AG10803 (cell line): ENCODE measurements at regions not wholly inside any gene's neighbourhood (a gene's known extent, or its start where the extent isn't known, plus 50 kb on each side); places are given as distances from the start of the nearest gene placed in this dataset.
"Not testable (repeated sequence)": the region's sequence is repeated elsewhere in the genome, so short reads cannot be mapped to it uniquely, and the experiment has no call there.

Experiments
- DNase-seq: peaks from one replicate; pipeline ENCODE4 v3.0.0; 2010; ENCODE audit warnings: low read depth
- H3K4me3 ChIP-seq: 2 replicates; pipeline ENCODE4 v1.5.1; 2011; ENCODE audit warnings: mild to moderate bottlenecking, low read length, control low read depth
- TF ChIP-seq, protein P1 (sequence below): conservative IDR thresholded peaks from 2 replicates; pipeline ENCODE4 v1.5.1; 2011; ENCODE audit warnings: mild to moderate bottlenecking, low read length, control low read depth, inconsistent platforms

DNA sequence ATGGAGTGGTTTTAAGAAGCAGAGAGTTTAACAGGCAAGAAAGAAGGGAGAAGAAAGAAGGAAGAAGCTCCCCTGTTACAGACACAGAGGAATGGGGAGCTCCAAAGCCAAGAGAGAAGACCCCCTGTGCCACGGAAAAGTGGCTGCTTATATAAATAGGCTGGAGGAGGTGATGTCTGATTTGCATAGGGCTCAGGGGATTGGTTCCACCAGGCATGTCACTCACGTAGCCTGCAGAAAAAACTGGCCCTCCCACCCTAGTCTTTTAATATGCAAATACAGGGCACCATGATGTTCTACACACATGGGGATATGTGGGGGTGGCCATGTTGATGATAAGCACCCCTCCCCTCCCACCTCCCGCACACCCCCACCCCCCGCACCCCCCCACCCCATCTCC, 99.6 kb downstream of the ETS2 start:
- no peak for DNase-seq
- H3K4me3 ChIP-seq = no peak overlapping the region
- TF ChIP-seq, protein P1, sequence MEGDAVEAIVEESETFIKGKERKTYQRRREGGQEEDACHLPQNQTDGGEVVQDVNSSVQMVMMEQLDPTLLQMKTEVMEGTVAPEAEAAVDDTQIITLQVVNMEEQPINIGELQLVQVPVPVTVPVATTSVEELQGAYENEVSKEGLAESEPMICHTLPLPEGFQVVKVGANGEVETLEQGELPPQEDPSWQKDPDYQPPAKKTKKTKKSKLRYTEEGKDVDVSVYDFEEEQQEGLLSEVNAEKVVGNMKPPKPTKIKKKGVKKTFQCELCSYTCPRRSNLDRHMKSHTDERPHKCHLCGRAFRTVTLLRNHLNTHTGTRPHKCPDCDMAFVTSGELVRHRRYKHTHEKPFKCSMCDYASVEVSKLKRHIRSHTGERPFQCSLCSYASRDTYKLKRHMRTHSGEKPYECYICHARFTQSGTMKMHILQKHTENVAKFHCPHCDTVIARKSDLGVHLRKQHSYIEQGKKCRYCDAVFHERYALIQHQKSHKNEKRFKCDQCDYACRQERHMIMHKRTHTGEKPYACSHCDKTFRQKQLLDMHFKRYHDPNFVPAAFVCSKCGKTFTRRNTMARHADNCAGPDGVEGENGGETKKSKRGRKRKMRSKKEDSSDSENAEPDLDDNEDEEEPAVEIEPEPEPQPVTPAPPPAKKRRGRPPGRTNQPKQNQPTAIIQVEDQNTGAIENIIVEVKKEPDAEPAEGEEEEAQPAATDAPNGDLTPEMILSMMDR = no peak

DNA sequence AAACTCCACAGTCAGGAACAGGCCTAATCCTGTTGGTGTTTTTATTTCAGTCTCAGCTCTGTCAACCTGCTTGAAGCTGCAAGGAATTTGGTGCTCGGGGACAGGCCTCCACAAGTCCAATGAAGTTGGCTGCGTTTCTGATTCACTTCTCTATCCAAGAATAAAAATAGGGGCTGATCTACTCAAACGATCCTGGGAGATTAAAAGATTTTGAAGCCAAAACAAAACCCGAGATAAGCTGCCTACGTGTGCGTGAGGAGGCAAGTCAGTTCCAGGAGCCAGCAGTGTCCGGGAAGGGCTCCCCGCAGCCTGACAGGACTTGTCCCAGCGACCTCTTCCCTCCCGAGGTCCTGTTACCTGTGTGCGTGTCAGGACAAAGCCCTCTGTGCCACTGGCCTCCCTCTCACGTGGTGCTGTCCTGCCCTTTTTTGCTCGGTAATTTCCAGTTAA, 98.0 kb downstream of the ETS2 start:
- H3K4me3 ChIP-seq = no peak overlapping the region
- TF ChIP-seq, protein P1 = no peak
- DNase-seq = no peak

DNA sequence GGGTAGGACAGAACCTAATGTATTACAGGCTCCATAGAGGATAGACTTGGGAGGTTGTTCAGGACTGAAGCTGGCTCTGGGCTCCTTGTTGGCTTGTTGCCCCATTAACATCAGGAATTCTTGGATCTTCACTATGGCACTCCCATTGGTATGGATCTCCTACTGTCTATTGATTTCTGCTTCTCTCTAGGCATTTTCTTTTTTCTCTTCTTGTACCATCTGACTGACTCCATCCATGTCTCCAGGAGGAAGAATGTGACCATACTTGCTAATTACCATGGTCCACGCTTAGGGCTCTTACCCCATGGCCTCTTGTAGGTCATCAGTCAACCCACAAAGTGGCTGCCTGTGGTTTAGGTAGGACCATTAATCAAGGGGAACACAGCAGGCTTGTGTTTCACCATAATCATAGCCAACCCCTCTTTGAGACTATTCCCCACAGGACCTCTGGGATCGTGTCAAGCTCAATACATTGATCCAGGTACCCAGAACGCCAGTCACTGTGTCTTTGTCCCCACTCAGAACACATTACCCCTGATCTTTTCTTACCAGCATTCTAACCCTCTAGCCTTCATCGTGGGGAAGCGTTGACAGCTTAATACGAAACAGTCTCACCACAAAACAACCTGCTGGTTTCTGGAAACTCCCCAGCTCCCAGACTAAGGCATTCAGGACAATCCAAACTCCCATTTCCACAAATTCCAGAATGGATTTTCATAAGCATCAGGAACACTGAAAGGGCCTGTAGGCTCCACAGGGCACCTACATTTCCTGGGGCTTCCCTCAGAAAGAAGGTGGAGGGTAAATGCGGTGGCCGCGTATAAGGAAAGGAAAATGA, 97.1 kb downstream of the ETS2 start:
- no peak overlapping the region for H3K4me3 ChIP-seq
- no peak for DNase-seq
- TF ChIP-seq, protein P1 = no peak

DNA sequence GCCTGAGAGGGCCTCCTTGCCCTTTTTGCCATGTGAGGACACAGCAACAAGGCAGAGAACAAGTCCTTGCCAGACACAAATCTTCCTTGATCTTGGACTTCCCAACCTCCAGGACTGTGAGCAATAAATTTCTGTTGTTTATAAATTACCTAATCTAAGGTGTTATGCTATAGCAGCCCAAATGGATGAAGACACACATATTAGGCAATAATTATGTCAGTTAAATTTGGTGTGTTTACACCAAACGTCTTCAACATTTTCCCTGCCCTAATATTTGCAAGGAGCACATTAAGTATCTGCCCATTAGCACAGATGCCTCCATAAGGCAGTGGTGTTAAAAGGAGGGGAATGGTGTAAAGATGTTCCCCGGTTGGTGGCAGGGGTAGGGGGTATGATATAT, 94.8 kb downstream of the ETS2 start:
- DNase-seq = no peak
- TF ChIP-seq, protein P1 = no peak
- H3K4me3 ChIP-seq = no peak overlapping the region

DNA sequence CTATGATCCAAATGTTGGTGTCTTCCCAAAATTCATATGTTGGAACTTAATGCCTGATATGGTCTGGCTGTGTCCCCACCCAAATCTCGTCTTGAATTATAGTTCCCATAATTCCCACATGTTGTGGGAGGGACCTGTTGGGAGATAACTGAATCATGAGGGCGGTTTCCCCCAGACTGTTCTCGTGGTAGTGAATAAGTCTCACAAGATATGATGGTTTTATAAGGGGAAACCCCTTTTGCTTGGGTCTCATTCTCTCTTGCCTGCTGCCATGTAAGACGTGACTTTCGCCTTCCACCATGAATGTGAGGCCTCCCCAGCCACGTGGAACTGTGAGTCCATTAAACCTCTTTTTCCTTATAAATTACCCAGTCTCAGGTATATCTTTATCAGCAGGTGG, 94.3 kb downstream of the ETS2 start:
- not testable (repeated sequence) for DNase-seq, H3K4me3 ChIP-seq

DNA sequence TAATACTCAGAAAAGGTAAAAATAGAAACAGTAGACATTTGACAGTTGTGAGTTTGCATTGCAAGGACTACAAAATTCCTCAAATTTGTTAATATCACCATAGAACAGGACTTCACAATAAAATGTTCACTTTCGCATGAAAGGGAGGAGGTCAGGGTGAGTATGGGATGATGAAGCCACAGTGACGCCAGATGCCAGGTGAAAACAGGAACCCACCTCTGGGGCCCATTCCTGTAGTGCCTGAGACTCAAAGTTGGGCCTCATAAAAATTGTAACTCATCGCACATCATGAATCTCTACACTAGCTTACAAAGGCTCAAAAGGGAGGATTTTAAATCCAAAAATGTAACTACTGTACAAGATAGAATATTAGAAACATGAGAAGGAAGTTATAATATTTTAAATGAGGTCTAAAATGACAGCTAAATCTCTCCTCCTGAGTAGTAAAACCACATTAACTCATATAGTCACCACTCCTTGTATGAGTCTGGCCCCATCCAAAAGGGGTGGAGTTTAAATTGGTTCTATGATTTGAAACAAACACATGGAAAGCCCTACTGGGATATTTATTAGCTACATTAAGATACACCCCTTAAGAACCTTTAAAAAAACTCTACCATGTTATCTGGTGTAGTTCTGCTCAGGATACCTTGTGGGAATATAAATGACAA, 93.7 kb downstream of the ETS2 start:
- H3K4me3 ChIP-seq = no peak overlapping the region
- TF ChIP-seq, protein P1 = no peak
- no peak for DNase-seq

DNA sequence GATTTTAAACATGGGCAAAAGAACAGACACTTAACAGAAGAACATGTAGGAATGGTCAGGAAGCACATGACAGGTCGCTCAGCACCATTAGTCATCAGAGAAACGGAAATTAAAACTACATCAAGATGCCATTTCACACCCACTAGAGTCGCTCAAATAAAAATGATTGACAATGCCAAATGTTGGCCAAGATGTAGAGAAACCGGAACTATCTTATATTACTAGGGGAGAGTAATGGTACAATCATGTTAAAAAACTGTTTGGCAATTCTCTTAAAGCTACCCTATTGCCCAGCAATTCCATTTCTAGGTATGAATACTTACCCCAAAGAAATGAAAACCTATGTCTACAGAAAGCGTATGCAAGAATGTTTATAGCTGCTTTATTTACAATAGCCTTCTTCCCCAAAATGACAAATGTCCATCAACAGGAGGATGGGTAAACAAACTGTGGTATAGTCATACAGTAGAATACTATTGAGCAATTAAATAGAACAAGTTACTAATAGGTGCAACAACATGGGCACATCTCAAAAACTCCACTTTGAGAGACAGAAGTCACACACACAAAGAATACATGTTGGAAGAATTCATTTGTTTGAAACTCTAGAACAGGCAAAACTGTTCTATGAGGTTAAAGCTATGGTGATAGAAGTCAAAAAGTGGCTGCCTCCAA, 92.8 kb downstream of the ETS2 start:
- no peak overlapping the region for H3K4me3 ChIP-seq
- TF ChIP-seq, protein P1 = no peak
- DNase-seq = no peak
